NCI-H2107 (cell line): ENCODE measurements at regions not wholly inside any gene's neighbourhood (a gene's known extent, or its start where the extent isn't known, plus 50 kb on each side); places are given as distances from the start of the nearest gene placed in this dataset.
A peak's percentile ranks its signal among the peaks of the same experiment; 100 is the strongest.
"Not testable (repeated sequence)": the region's sequence is repeated elsewhere in the genome, so short reads cannot be mapped to it uniquely, and the experiment has no call there.

Source experiments
- DNase-seq: peaks from one replicate; lab custom pipeline; 2025; lab: John Stamatoyannopoulos, UW

DNA sequence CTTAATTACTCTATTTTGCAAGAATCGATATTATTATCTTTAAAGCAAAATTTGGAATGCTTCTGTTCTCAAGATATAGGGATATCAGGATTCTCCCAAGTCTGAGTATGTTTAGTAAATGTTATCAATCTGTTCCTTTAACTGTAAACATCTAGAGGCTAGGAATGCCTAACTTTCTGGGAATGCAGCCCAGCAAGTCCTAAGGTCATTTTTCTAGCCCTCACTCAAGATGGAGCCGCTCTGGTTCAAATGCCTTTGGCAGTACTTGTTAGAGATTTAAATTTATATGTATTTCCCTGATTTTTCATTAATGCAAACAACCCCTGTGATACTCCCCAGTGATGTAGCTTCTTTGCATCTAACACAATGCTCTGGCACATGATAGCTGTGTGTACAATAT is 623.8 kb upstream of the LCORL start:
- no peak for DNase-seq

GRCh38 chr4:18641334-18641733 is 619.8 kb upstream of the LCORL start:
- DNase-seq, result no peak

DNA sequence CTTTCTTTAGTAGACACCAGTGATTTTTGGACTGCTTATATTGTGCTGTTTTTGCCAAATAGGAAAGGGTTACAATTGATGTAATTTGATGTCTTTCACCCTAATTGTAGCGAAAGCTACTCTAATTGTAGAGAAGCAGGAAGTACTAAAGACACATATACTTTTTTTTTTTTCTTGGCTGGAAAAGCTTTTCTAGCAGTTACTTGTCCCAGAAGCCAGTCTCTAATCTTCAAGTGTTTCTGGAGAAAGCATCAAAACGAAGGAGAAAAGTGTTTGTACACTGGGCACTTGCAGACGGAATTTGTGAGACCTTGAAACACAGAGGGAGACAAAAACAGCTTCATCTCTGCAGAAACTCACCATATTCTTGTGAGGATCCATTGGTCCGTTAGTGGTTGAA is 616.5 kb upstream of the LCORL start:
- no peak for DNase-seq

GRCh38 chr4:18636001-18636585 is 614.5 kb upstream of the LCORL start:
- no peak for DNase-seq

- DNase-seq, result no peak
These were observed 614.0 kb upstream of the LCORL start for GRCh38 chr4:18635531-18635930.

DNA sequence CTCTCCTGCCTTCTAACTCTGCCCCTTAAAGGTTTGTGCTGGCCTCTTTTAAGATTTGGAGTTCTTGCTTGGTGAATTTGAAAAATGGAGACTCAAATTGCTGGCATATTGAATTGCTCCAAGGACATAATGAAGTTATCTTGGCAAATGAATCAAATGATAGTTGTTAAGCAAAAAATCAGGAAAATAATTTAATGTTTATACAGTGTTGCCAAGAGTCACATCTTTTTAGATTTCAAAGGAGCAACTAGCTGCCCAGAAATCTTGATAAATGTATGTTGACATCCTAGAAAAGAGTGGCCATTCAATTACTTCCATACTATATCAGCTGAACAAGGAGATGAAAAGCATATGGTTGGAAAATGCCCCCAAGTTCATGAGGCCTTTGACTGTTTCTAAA is 610.0 kb upstream of the LCORL start:
- no peak for DNase-seq

GRCh38 chr4:18630218-18631110 is 608.9 kb upstream of the LCORL start:
- no peak for DNase-seq

DNA sequence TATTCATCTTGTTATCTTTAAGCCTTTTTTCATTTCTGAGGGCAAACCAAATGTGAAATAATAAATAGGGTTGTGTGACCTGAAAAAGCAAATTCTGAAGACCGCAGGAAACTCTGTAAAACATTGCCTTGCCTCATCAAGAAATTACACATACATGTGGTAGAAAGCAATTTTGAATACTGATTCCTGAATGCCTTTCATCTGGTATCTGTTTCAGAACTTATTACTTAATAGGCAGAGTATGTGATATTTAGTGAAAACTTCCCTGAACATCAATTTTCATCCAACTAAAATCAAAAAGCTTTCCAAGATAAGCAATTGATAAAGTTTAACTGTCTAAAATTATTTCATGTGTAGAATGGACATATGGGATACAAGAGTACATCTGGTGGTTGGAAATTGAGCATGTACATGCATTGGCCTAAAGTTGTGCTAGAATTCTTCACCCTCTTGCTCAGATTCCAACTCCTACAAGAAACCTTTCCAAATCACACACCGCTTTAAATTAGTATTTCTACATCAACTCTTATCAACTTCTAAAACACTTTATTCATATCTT is 606.0 kb upstream of the LCORL start:
- no peak for DNase-seq

GRCh38 chr4:18626996-18627395 is 605.4 kb upstream of the LCORL start:
- DNase-seq, result no peak

- DNase-seq, result no peak
These were observed 604.8 kb upstream of the LCORL start for GRCh38 chr4:18626366-18626765.

DNA sequence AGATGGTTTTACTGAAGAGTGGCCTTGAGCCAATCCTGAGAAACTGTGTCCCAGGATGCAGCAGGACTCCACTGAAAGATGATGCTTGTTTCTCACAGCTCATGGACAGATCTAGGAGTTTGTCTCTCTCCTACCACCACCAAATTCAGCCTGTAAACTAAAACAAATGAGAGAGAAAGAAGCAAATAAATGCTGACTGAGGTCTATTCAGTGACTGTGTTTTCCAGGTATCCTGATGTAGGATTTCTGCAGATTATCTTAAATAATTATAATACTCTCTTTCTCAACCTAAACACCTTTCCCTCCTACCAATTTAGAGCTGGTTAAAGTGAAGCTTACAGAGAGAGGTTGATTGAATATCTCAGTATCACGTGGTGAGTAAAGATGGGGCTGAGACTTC is 599.6 kb upstream of the LCORL start:
- no peak for DNase-seq

DNA sequence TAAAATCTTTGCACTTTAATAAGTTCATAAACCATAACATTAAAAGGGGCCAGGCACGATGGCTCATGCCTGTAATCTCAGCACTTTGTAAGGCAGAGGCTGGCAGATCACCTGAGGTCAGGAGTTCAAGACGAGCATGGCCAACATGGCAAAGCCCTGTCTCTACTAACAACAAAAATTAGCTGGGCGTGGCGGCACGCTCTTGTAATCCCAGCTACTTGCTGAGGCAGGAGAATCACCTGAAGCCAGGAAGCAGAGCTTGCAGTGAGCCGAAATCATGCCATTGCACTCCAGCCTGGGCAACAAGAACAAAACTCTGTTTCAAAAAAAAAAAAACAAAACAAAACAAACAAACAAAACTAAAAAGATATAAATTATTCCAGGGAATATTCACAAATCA is 595.2 kb upstream of the LCORL start:
- DNase-seq, result no peak

DNA sequence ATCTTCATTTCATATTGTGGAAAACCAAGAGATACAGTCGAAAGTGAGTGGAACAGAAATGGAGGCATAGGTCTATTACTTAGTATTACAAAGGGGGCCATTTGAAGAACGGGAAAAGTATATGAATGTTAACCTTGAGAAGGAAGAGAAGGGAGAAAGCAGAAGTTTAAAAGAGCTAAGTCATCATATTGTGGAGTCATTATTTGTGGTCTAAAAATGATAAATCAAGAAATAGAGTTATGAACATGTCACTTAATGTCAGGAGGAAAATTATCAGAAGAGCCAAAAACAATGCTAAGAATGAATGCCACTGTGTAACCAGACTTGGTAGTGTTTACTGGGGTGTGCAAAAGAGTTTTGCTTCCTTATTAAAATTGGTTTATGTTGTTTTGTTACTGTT is 589.5 kb upstream of the LCORL start:
- DNase-seq, result no peak

GRCh38 chr4:18608908-18609533 is 587.5 kb upstream of the LCORL start:
- DNase-seq, result no peak

DNA sequence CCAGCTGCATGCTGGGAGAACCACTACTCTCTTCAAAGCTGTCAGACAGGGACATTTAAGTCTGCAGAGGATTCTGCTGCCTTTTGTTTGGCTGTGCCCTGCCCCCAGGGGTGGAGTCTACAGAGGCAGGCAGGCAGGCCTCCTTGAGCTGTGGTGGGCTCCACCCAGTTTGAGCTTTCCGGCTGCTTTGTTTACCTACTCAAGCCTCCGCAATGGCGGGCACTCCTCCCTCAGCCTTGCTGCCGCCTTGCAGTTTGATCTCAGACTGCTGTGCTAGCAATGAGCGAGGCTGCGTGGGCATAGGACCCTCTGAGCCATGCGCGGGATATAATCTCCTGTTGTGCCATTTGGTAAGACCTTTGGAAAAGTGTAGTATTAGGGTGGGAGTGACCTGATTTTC is 581.1 kb upstream of the LCORL start:
- not testable (repeated sequence) for DNase-seq

DNA sequence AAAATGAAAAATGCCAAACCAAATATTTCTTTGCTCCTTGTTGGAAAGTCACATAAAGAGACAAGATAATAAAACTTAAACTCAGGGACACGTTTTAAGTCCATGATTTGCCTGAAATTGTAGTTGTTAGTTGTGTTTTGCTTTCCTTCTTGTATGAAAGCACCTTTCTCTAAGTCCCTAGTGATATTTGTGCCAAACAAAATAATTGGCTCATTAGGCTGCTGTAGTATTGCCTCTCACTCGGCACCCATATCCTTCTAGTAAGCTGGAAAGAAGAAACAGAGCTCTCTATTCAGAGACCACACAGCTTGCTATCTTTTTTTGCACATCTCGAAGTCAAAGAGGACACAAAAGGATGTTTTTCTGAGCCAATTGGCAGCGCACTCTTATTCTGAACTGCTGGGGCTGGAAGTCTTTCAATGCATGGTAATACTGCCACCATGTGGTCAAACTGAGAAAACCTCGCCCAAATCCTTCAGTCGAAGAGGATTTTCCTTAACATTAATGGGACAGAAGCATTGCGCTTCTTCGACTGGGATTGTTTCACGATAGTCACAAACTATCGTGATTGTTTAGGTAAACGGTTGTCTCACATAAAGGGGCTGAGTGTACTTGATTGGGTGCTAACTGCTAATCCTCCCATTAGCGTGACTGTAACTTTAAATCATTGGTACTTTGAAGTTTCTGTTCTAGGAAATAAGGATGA is 571.9 kb upstream of the LCORL start:
- DNase-seq, result peak; percentile 4

- DNase-seq, result no peak
These were observed 561.3 kb upstream of the LCORL start for GRCh38 chr4:18582841-18583240.

- no peak for DNase-seq
These were observed 556.8 kb upstream of the LCORL start for GRCh38 chr4:18578307-18578706.

GRCh38 chr4:18572481-18572880 is 550.9 kb upstream of the LCORL start:
- no peak for DNase-seq

DNA sequence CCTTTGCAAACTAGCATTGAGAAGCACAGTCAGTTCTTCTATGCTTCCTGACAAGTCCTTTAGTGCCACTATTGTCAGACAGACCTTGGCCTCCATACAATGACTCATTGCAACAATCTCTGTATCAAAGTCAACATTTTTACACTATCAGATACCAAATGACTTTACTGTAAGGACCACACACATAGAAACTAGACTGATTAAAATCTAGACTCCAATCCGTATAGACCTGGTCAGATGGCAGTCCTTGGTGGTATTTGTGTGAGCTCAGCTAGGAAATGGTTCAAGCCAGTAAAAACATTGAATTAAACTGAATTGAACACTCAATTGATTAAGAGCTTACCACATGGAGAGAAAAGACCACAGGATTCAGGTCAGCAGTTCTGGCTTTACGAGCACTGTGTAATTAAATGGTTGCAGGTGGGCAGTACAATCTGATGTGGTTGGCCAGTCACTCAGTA is 549.8 kb upstream of the LCORL start:
- no peak for DNase-seq

DNA sequence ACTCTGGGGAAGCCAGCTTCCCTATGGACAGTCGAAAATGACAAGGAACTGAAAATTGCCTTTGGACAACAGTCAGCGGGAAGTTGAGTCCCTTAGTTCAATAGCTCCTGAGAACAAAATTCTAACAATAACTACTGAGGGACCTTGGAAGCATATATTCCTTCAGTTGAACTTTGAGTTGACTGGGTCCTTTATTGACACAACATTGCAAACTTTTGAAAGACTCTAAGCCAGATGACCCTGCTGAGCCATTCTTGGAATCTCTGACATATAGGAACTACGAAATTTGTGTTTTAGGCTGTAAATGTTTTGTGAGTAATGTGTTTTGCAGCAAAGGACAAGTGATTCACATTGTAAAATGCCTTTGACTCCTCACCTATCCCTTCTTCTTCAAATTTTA is 548.8 kb upstream of the LCORL start:
- DNase-seq, result no peak

DNA sequence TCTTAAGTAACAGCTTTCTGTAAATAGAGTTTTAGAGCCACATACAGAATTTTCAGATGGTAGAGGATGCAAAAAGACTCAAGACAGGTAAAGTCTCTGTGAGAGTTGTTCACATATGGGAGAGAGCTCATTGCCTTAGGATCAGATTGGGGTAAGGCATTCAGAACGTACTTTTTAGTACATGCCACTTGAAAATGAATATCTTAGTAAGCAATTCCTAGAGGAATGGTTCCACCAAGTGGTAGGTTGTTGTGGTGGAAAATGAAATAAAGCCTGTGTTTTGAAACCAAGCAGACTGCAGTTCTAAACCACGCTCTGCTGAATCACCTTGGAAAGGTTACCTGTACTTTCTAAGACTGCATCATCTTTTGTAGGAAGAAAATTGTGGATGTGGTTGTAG is 547.0 kb upstream of the LCORL start:
- no peak for DNase-seq
